Sigmoid colon (tissue), 4 donors: ENCODE measurements at regions not wholly inside any gene's neighbourhood (a gene's known extent, or its start where the extent isn't known, plus 50 kb on each side); places are given as distances from the start of the nearest gene placed in this dataset.

Experiments
- POLR2A ChIP-seq, 2 donors: fragments of 450-650 bp; IDR thresholded peaks; one replicate each; pipeline ENCODE4 v1.6.1; 2016; ENCODE audit warnings: antibody characterized with exemption in 2 of 2, mild to moderate bottlenecking in 2 of 2, moderate library complexity in 2 of 2
- POLR2AphosphoS5 ChIP-seq, 4 donors: sonication (generic); formaldehyde crosslinking; IDR thresholded peaks; one replicate each; pipeline ENCODE4 v1.6.1; 2017; ENCODE audit warnings: antibody characterized with exemption in 4 of 4
- TF ChIP-seq, protein P1 (sequence below), 4 experiments: fragments of 450-650 bp in 3 of 4; fragments of 200-600 bp in 1 of 4; IDR thresholded peaks; one replicate each; pipeline ENCODE4 v1.5.1; 2016 to 2019; ENCODE audit warnings: antibody characterized with exemption in 4 of 4, mild to moderate bottlenecking in 3 of 4, moderate library complexity in 2 of 4

- TF ChIP-seq, protein P1, sequence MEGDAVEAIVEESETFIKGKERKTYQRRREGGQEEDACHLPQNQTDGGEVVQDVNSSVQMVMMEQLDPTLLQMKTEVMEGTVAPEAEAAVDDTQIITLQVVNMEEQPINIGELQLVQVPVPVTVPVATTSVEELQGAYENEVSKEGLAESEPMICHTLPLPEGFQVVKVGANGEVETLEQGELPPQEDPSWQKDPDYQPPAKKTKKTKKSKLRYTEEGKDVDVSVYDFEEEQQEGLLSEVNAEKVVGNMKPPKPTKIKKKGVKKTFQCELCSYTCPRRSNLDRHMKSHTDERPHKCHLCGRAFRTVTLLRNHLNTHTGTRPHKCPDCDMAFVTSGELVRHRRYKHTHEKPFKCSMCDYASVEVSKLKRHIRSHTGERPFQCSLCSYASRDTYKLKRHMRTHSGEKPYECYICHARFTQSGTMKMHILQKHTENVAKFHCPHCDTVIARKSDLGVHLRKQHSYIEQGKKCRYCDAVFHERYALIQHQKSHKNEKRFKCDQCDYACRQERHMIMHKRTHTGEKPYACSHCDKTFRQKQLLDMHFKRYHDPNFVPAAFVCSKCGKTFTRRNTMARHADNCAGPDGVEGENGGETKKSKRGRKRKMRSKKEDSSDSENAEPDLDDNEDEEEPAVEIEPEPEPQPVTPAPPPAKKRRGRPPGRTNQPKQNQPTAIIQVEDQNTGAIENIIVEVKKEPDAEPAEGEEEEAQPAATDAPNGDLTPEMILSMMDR (IDR thresholded peaks at IDR 0.05), result no peak
- TF ChIP-seq POLR2A (IDR thresholded peaks at IDR 0.05) (no peak), POLR2AphosphoS5 (IDR thresholded peaks at IDR 0.05) (no peak)
These were observed 510.5 kb upstream of the AGA start for GRCh38 chr4:177952723-177953122.
